Myocyte (in vitro differentiated cells): ENCODE measurements at regions not wholly inside any gene's neighbourhood (a gene's known extent, or its start where the extent isn't known, plus 50 kb on each side); places are given as distances from the start of the nearest gene placed in this dataset.

Source experiments
- DNase-seq: peaks from one replicate; pipeline ENCODE4 v3.0.0-alpha.2; 2012; ENCODE audit warnings: low read depth

DNA sequence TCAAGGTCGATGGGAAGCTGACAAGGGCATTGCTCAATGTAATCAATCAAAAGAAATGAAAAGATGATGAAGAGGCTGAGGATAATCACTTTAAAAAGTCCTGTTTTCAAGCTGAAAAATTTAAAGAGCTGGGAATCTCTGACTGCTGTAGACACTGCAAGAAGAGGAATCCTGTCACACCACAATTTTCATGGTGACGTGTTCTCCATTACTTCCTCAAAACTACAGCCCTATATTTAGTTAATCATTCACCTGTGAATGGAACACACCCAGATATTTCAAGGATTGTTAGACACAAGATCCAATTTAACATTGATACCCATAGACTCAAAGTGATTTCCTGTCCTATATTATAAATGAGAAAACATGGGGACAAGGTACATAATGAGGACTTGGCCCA lies 1048.3 kb downstream of the AMY1C start:
- no peak for DNase-seq

- no peak for DNase-seq
These were observed 1051.6 kb downstream of the AMY1C start for GRCh38 chr1:104801344-104801743.

DNA sequence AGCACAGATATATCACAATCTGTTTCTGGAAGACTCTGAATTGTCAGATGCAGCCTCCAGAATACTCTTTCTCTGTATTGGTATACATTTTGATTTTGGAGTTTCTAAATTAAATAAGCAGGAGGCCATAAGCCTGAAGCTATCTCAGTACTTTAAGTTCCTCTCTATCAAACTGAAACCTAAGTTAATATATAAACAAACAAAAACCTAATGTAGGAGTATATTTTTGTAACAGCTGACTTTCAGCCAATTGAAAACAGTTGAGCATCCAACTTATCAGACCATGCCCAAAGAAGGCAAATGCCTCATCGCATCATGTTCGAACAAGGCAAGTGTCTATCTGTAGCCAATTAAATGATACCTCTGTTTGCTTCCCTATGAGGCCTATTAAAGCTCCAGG lies 1054.4 kb downstream of the AMY1C start:
- no peak for DNase-seq

DNA sequence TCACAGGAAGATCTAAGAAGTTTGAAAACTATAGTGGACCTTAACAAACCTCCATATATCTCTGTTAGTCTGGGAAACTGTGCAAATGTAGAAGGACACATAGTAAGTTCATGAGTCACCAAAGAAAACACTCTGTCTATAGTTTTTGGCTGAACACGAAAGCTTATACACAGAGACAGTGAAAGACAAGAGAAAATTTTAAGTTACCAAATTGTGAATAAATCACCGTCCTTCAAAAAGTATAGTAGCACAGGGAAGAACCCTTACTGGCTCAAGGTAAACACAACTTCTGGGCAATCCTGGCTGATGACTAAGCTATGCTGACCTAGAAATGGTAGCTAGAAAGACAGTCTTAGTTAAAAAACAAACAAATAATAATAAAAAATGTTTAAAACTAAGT lies 1057.9 kb downstream of the AMY1C start:
- DNase-seq = no peak

- DNase-seq = no peak
These were observed 1075.7 kb downstream of the AMY1C start for GRCh38 chr1:104825401-104825800.

- no peak for DNase-seq
These were observed 1080.8 kb downstream of the AMY1C start for GRCh38 chr1:104830534-104830933.

DNA sequence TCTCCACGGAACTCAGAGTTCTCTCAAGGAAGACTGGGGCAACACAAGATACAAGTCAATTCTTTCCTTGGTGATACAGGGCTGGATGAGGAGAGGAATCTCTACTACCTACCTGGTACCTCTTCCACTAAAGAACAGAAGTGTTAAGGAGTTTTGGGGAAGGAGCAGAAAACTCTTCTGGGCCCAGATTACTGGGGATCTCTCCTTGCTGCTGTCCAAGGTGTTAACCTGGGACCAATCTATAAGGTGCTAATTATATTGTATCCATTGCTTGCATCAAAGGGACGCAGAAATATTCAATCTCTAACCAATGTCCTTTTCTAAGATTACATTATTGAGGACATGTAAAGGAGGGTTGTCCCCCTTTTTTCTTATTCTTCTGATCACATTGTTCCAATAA lies 1102.5 kb downstream of the AMY1C start:
- no peak for DNase-seq

- no peak for DNase-seq
These were observed 1103.6 kb downstream of the AMY1C start for GRCh38 chr1:104853276-104853675.

DNA sequence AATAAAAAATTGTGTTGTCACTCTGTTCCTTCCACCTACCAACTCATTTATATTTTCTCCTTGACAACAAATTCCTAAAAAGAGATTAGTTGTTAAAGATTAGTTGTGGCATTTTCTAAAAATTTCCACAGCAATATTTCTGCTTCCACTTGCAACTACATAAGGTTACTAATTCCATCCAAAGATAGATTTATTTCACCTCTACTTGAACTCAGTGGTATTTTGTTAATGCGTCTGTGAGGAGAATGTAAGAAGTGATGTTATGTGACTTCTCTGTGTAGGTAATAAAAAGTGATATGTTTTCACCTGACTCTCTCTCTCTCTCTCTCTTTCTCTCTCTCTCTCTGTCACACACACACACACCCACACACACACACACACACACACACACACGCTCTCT lies 1104.8 kb downstream of the AMY1C start:
- DNase-seq = no peak

GRCh38 chr1:104855550-104855949 lies 1105.9 kb downstream of the AMY1C start:
- DNase-seq = no peak

DNA sequence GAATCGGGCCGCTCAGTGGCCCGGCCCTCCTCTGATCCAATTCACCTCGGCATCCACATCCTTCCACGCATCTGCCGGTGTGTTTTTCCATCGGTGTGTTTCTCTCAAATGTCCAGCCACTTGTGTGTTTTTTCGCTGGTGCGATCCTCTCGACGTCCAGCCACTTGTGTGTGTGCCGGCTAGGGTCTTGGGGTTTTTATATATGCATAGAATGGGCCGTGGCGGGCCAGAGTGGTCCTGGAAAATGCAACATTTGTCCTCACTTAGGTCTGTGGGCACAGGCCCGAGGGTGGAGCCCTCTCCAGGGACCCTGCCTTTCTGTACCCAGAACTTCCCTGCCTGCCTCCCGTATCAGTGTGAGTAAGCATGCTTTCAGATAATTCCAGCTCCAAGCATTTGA lies 1106.4 kb downstream of the AMY1C start:
- DNase-seq = no peak

- DNase-seq = no peak
These were observed 1106.8 kb downstream of the AMY1C start for GRCh38 chr1:104856518-104856917.

DNA sequence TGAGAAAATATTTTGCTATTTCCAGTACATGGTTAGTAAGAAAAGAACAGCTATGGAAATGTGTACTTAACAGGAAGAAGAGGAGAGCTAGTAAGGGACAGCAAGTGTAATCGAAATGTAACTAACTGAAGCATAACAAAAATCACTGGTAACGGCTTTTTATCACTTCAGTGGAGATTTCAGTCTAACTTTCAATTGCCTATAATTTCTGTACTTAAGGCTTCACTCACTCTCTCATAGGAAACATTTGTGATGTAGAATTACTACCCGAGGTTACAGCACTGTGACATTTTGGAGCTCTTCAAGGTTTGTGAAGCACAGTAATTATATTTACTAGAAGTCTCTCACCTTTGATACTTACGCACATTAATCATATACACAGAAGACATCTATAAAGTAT lies 1119.1 kb downstream of the AMY1C start:
- no peak for DNase-seq

- no peak for DNase-seq
These were observed 1124.3 kb downstream of the AMY1C start for GRCh38 chr1:104874044-104874443.

GRCh38 chr1:104878203-104878909 lies 1128.7 kb downstream of the AMY1C start:
- DNase-seq = no peak

GRCh38 chr1:104884939-104885338 lies 1135.2 kb downstream of the AMY1C start:
- no peak for DNase-seq

DNA sequence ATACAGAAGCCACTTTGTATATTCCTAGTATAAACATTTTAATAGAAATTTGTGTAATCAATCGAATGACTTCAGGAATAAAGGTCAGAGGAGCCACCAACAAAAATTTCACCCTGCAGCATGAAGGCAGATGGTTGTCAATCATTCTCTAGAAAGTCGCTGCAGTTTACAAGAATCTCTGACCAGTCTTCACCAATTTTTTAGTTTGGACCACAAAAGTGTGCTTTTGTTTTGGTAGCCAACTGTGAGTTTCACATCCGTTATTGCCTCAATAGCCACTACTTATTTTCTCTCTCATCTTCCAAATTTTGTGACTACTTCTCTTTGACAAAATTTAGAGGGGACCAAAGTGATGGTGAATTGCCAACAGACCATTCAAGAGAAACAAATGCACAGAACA lies 1155.6 kb downstream of the AMY1C start:
- no peak for DNase-seq

GRCh38 chr1:104906141-104906540 lies 1156.4 kb downstream of the AMY1C start:
- DNase-seq = no peak

GRCh38 chr1:104919188-104919587 lies 1169.5 kb downstream of the AMY1C start:
- no peak for DNase-seq

DNA sequence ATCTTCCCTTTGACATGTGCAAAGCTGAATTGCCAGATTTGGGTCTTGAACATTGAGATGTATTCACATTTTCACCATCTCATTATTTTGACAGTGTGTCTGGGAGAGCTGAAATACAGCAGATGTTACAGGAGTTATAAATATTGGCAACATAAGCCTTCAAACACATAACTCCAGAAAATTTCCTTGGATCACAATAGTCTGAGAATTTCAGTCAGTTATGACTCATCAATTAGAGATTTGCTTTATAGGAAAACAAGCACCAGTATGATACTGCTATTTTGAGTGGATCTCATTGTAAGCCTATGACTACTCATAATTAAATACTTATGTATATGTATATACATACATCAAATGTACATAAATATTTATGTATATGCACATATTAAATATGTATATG lies 1171.8 kb downstream of the AMY1C start:
- no peak for DNase-seq

GRCh38 chr1:104923075-104923474 lies 1173.4 kb downstream of the AMY1C start:
- no peak for DNase-seq

DNA sequence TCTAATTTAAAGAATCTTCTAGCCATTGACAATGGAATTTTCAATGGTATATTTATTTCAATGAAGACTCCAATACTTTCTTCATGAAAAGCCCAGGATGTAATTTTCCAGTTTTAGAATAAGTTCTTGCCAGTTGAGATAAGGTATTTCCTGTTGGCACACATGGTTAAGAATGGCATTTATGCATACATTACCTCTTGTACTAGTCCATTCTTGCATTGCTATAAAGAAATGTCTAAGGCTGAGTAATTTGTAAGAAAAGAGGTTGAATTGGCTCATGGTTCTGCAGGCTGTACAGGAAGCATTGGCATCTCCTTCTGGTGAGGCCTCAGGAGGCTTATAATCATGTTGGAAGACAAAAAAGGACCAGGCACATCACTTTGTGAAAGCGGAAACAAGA lies 1179.6 kb downstream of the AMY1C start:
- no peak for DNase-seq

DNA sequence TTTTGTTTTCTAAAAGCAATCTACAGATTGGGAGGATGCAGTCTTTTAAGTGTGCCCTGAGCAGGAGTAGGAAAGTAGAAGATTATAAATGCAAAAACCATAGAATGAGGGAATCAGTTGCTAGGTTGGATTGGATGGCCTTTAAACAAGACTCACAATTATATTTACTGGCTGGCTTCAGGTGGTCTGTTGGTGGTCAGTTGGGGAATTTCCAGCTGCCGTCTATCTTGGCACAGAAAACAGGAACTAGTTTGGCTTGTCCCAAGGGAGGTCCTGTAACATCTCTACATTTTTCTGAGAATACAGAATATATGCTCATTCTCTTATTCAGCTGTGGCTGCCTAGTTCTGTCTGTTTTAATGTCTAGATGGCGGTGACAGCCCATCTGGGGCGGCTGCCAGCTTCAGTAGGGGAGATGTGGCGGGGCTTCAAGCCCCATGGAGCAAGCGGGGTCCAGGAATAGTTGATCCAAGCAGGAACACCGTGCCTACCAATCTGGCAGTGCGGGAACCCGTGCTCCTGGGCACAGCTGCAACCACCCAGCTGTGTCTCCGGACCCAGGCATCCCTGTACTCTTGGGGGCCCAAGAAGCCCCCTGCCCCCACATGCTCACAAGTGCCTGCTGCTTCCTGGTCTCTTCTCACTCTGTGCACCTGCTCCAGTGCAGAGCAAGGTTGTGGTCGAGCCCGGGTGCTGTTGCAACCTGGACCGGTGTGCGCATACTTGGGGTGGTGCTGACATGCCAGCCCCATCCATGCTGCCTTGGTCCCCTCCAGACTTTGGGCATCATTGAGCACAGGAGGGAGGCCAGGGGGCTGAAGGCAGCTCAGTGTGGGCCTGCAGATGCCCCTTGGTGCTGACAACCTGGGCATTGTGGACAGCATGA lies 1182.6 kb downstream of the AMY1C start:
- no peak for DNase-seq
